Nephron progenitor cell (in vitro differentiated cells): ENCODE measurements at regions not wholly inside any gene's neighbourhood (a gene's known extent, or its start where the extent isn't known, plus 50 kb on each side); places are given as distances from the start of the nearest gene placed in this dataset.

Source experiments
- DNase-seq: peaks from one replicate; pipeline ENCODE4 v3.0.0; 2021
- H3K27ac Mint-ChIP-seq: 2 replicates; pipeline ENCODE4 v1.8.0; 2021; ENCODE audit warnings: mild to moderate bottlenecking, moderate library complexity, mixed read lengths
- H3K27me3 Mint-ChIP-seq: 2 replicates; pipeline ENCODE4 v1.8.0; 2021; ENCODE audit warnings: mild to moderate bottlenecking, low read depth, mixed read lengths; ENCODE audit not compliant: poor library complexity
- H3K36me3 Mint-ChIP-seq: 2 replicates; pipeline ENCODE4 v1.8.0; 2021; ENCODE audit warnings: low read depth, mixed read lengths
- H3K4me1 Mint-ChIP-seq: 2 replicates; pipeline ENCODE4 v1.8.0; 2021; ENCODE audit warnings: mixed read lengths
- H3K4me3 Mint-ChIP-seq: 2 replicates; pipeline ENCODE4 v1.8.0; 2021; ENCODE audit warnings: mild to moderate bottlenecking, moderate library complexity, mixed read lengths
- H3K9me3 Mint-ChIP-seq: 2 replicates; pipeline ENCODE4 v1.8.0; 2021; ENCODE audit warnings: mild to moderate bottlenecking, moderate library complexity, mixed read lengths
- CTCF ChIP-seq: fragments of 200-600 bp; sonication (generic); IDR thresholded peaks from 2 replicates; pipeline ENCODE4 v1.5.0; 2021; ENCODE audit warnings: antibody characterized with exemption

DNA sequence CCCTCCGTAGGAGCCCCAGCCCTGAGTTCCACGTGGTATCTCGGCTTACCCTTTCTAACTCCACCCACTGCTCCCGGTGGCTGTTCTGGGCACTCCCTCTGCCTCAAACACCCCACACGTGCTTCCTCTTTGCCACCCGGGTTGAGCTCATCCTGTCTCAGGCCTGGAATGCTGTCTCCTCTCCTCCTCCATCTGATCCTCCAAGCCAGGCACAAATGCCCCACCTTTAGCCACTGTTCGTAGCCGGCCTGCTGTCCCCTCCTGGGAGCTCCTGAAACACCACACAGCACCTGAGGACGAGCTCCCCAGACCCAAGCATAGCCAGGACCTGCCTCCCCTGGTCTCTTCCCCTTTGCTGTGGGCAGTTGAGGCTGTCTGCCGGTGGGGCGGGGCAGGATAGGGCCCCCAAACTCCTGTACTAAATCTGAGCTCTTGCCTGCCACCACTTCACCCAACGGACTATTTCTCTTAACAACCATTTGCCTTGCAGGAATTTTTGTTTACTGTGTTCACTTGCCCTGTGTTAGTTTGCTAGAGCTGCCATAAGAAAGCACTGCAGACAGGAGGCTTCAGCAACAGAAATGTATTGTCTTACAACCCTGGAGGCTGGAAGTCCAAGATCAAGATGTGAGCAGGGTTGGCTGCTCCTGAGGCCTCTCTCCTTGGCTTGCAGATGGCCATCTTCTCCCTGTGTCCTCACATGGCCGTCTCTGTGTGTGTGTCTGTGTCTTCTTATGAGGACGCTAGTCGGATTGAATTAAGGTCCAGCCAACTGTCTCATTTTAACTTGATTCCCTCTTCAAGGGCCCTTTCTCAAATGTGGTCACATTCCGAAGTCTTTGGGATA, 58.3 kb upstream of the SHH start:
- H3K4me1 Mint-ChIP-seq = no peaks in the 10 kb centered on the region
- peaks cover 33% of the 10 kb centered on the region for H3K27me3 Mint-ChIP-seq
- no peak for DNase-seq
- TF ChIP-seq CTCF = no peak
- H3K4me3 Mint-ChIP-seq = no peak overlapping the region
- H3K36me3 Mint-ChIP-seq = no peaks in the 10 kb centered on the region
- H3K27ac Mint-ChIP-seq = no peak overlapping the region
- peaks cover 3% of the 10 kb centered on the region for H3K9me3 Mint-ChIP-seq

DNA sequence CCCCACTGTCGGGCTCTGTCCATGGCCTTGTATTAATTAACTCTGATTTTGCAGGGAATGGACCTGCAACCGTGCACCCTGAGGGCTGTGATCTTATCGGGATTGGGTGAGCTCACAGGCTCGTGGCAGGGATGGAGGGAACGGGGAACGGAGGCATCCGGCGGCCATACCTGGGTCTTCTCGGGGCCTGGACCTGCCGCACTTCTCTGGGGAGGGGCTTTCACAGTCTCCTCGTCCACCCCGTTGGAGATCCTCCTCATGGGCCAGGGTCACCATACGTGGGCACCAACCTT, 57.5 kb upstream of the SHH start:
- DNase-seq = no peak
- no peak overlapping the region for H3K4me3 Mint-ChIP-seq
- H3K27ac Mint-ChIP-seq = no peak overlapping the region
- peaks cover 41% of the 10 kb centered on the region for H3K27me3 Mint-ChIP-seq
- H3K36me3 Mint-ChIP-seq = no peaks in the 10 kb centered on the region
- TF ChIP-seq CTCF = no peak
- peaks cover 3% of the 10 kb centered on the region for H3K9me3 Mint-ChIP-seq
- H3K4me1 Mint-ChIP-seq = no peaks in the 10 kb centered on the region

GRCh38 chr7:155868955-155869783, 56.9 kb upstream of the SHH start:
- no peak for DNase-seq
- peaks cover 43% of the 10 kb centered on the region for H3K27me3 Mint-ChIP-seq
- H3K9me3 Mint-ChIP-seq = peaks cover 3% of the 10 kb centered on the region
- H3K27ac Mint-ChIP-seq = no peak overlapping the region
- H3K36me3 Mint-ChIP-seq = no peaks in the 10 kb centered on the region
- no peaks in the 10 kb centered on the region for H3K4me1 Mint-ChIP-seq
- TF ChIP-seq CTCF = no peak
- H3K4me3 Mint-ChIP-seq = no peak overlapping the region

DNA sequence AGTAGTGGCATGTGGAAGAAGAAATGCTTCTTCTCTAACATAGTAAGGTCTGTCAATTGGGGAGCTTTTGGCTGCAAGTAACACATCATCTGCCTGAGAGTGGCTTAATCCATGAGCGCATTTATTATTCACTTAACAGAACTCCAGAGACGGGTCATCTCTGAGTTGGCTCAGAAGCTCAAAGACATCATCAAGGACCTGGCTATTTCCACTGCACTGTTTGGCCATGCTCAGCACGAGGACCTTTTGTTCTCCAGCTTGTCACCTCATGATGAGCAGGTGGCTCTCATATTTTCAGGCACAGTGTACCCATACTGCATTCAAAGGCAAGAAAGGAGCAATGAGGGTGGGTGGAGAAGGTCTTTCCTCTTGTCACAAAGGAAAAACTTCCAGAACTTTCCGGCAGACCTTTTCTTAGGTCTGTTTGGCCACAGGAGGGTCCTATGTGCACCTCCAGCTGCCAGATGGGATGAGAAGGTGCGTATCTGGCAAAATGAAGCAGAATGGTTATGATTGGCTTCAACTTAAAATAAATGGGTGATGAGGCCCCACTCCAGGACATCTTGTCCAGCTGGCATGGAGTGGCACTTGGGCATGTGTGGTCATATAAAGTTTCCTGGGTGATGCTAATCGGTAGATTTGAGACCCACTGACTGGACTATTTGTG, 55.6 kb upstream of the SHH start:
- Mint-ChIP-seq H3K4me1 (no peaks in the 10 kb centered on the region), H3K36me3 (no peaks in the 10 kb centered on the region)

GRCh38 chr7:155867280-155867679, 55.0 kb upstream of the SHH start:
- TF ChIP-seq CTCF = no peak
- H3K27me3 Mint-ChIP-seq = peaks cover 36% of the 10 kb centered on the region
- no peak overlapping the region for H3K27ac Mint-ChIP-seq
- H3K36me3 Mint-ChIP-seq = no peaks in the 10 kb centered on the region
- no peaks in the 10 kb centered on the region for H3K4me1 Mint-ChIP-seq
- no peak for DNase-seq
- H3K9me3 Mint-ChIP-seq = peaks cover 3% of the 10 kb centered on the region
- H3K4me3 Mint-ChIP-seq = no peak overlapping the region

More for the DNA sequence above, 55.6 kb upstream of the SHH start:
- Mint-ChIP-seq H3K27ac (no peak overlapping the region), H3K4me3 (no peak overlapping the region), H3K9me3 (peaks cover 3% of the 10 kb centered on the region), H3K27me3 (peaks cover 36% of the 10 kb centered on the region)
- no peak for TF ChIP-seq CTCF
- DNase-seq = no peak
